ENCODE measurements at regions not wholly inside any gene's neighbourhood (a gene's known extent, or its start where the extent isn't known, plus 50 kb on each side); places are given as distances from the start of the nearest gene placed in this dataset.
A peak's percentile ranks its signal among the peaks of the same experiment; 100 is the strongest.
"Not testable (repeated sequence)": the region's sequence is repeated elsewhere in the genome, so short reads cannot be mapped to it uniquely, and the experiment has no call there.

GRCh38 chr2:64273524-64274398 is 129.5 kb upstream of the PELI1 start:
- DNase-seq (ENCODE audit: insufficient read length, low spot score) (peak; percentile 55), FAIRE-seq (peak; percentile 92)
- TF ChIP-seq POLR2A (IDR thresholded peaks at IDR 0.05; ENCODE audit: low read depth, low read length), result no peak

GRCh38 chr2:64274399-64275173 is 130.4 kb upstream of the PELI1 start:
- DNase-seq (ENCODE audit: insufficient read length, low spot score), result no peak
- TF ChIP-seq POLR2A (IDR thresholded peaks at IDR 0.05; ENCODE audit: low read depth, low read length), result no peak
- FAIRE-seq, result no peak

GRCh38 chr2:64275174-64275466 is 130.9 kb upstream of the PELI1 start:
- no peak for DNase-seq (ENCODE audit: insufficient read length, low spot score)
- no peak for FAIRE-seq
- TF ChIP-seq POLR2A (IDR thresholded peaks at IDR 0.05; ENCODE audit: low read depth, low read length), result no peak

GRCh38 chr2:64276417-64277095 is 132.3 kb upstream of the PELI1 start:
- no peak for FAIRE-seq

GRCh38 chr2:64277101-64277849 is 133.1 kb upstream of the PELI1 start:
- DNase-seq (ENCODE audit: insufficient read length, low spot score) (no peak), FAIRE-seq (no peak)

More at GRCh38 chr2:64276417-64277095, 132.3 kb upstream of the PELI1 start:
- TF ChIP-seq POLR2A (IDR thresholded peaks at IDR 0.05; ENCODE audit: low read depth, low read length), result no peak
- no peak for DNase-seq (ENCODE audit: insufficient read length, low spot score)

GRCh38 chr2:64280812-64281211 is 136.6 kb upstream of the PELI1 start:
- not testable (repeated sequence) for FAIRE-seq; DNase-seq (ENCODE audit: insufficient read length, low spot score)

More at GRCh38 chr2:64277101-64277849, 133.1 kb upstream of the PELI1 start:
- no peak for TF ChIP-seq POLR2A (IDR thresholded peaks at IDR 0.05; ENCODE audit: low read depth, low read length)

- FAIRE-seq, result no peak
- TF ChIP-seq POLR2A (IDR thresholded peaks at IDR 0.05; ENCODE audit: low read depth, low read length), result no peak
Observed at GRCh38 chr2:64283006-64283570, 138.9 kb upstream of the PELI1 start.

GRCh38 chr2:64283641-64284361 is 139.6 kb upstream of the PELI1 start:
- DNase-seq (ENCODE audit: insufficient read length, low spot score) (no peak), FAIRE-seq (no peak)
- no peak for TF ChIP-seq POLR2A (IDR thresholded peaks at IDR 0.05; ENCODE audit: low read depth, low read length)

More at GRCh38 chr2:64283006-64283570, 138.9 kb upstream of the PELI1 start:
- DNase-seq (ENCODE audit: insufficient read length, low spot score), result no peak

- DNase-seq (ENCODE audit: insufficient read length, low spot score) (no peak), FAIRE-seq (no peak)
- no peak for TF ChIP-seq POLR2A (IDR thresholded peaks at IDR 0.05; ENCODE audit: low read depth, low read length)
Observed at GRCh38 chr2:64284751-64285150, 140.5 kb upstream of the PELI1 start.

- DNase-seq (ENCODE audit: insufficient read length, low spot score), result no peak
- TF ChIP-seq POLR2A (IDR thresholded peaks at IDR 0.05; ENCODE audit: low read depth, low read length), result no peak
- no peak for FAIRE-seq
Observed at GRCh38 chr2:64287202-64287740, 143.1 kb upstream of the PELI1 start.

- TF ChIP-seq POLR2A (IDR thresholded peaks at IDR 0.05; ENCODE audit: low read depth, low read length), result no peak
- FAIRE-seq, result no peak
- no peak for DNase-seq (ENCODE audit: insufficient read length, low spot score)
Observed at GRCh38 chr2:64288321-64289193, 144.3 kb upstream of the PELI1 start.

- TF ChIP-seq POLR2A (IDR thresholded peaks at IDR 0.05; ENCODE audit: low read depth, low read length), result no peak
- FAIRE-seq (no peak), DNase-seq (ENCODE audit: insufficient read length, low spot score) (no peak)
Observed at GRCh38 chr2:64289251-64289650, 145.0 kb upstream of the PELI1 start.
